Hepatocyte (in vitro differentiated cells): ENCODE measurements at regions not wholly inside any gene's neighbourhood (a gene's known extent, or its start where the extent isn't known, plus 50 kb on each side); places are given as distances from the start of the nearest gene placed in this dataset.

Experiments
- DNase-seq: peaks from one replicate; pipeline ENCODE4 v3.0.0-alpha.2; 2016; ENCODE audit warnings: low spot score
- H2AFZ ChIP-seq: fragments of 200-600 bp; sonication (generic); 2 replicates; pipeline ENCODE4 v1.6.0; 2016; ENCODE audit warnings: antibody characterized with exemption, mild to moderate bottlenecking
- H3K27ac ChIP-seq: fragments of 200-600 bp; sonication (generic); 2 replicates; pipeline ENCODE4 v1.5.1; 2016; ENCODE audit warnings: mild to moderate bottlenecking
- H3K27me3 ChIP-seq: fragments of 200-600 bp; sonication (generic); 2 replicates; pipeline ENCODE4 v1.6.1; 2016
- H3K36me3 ChIP-seq: fragments of 200-600 bp; sonication (generic); replicated peaks from 2 replicates; pipeline ENCODE4 v1.5.1; 2016; ENCODE audit warnings: low read depth; ENCODE audit not compliant: insufficient read depth
- H3K4me1 ChIP-seq: fragments of 200-600 bp; sonication (generic); 2 replicates; pipeline ENCODE4 v1.5.1; 2016; ENCODE audit warnings: mild to moderate bottlenecking, moderate library complexity; ENCODE audit not compliant: insufficient read depth
- H3K4me2 ChIP-seq: fragments of 200-600 bp; sonication (generic); 2 replicates; pipeline ENCODE4 v1.6.0; 2016
- H3K4me3 ChIP-seq: fragments of 200-600 bp; sonication (generic); 2 replicates; pipeline ENCODE4 v1.5.1; 2016; ENCODE audit warnings: mild to moderate bottlenecking
- H3K79me2 ChIP-seq: fragments of 200-600 bp; sonication (generic); 2 replicates; pipeline ENCODE4 v1.6.0; 2017; ENCODE audit warnings: mild to moderate bottlenecking
- H3K9me2 ChIP-seq: fragments of 200-600 bp; sonication (generic); replicated peaks from 2 replicates; pipeline ENCODE4 v1.6.0; 2017; ENCODE audit warnings: mild to moderate bottlenecking; ENCODE audit not compliant: insufficient read depth
- H3K9me3 ChIP-seq: fragments of 200-600 bp; sonication (generic); 2 replicates; pipeline ENCODE4 v1.5.1; 2016; ENCODE audit warnings: low read depth, mild to moderate bottlenecking
- H4K20me1 ChIP-seq: fragments of 200-600 bp; sonication (generic); 2 replicates; pipeline ENCODE4 v1.6.0; 2016; ENCODE audit warnings: mild to moderate bottlenecking; ENCODE audit not compliant: insufficient read depth, poor library complexity, severe bottlenecking
- EZH2 ChIP-seq: fragments of 200-600 bp; sonication (generic); IDR thresholded peaks from 2 replicates; pipeline ENCODE4 v1.6.1; 2016; ENCODE audit warnings: antibody characterized with exemption, mild to moderate bottlenecking, borderline replicate concordance
- EZH2phosphoT487 ChIP-seq: fragments of 200-600 bp; sonication (generic); IDR thresholded peaks from one replicate; pipeline ENCODE4 v1.6.1; 2018; ENCODE audit warnings: antibody characterized with exemption, mild to moderate bottlenecking, low read depth, moderate library complexity; ENCODE audit not compliant: unreplicated experiment, severe bottlenecking
- WGBS: methylation state at CpG from one replicate; pipeline ENCODE4 v1.1.6; 2016; ENCODE audit warnings: low lambda C conversion rate; ENCODE audit errors: missing lambda C conversion rate; 5-methylcytosine and 5-hydroxymethylcytosine counted together
- TF ChIP-seq, protein P1 (sequence below): fragments of 200-600 bp; sonication (generic); IDR thresholded peaks from 2 replicates; pipeline ENCODE4 v1.5.1; 2016; ENCODE audit warnings: antibody characterized with exemption, mild to moderate bottlenecking; ENCODE audit not compliant: poor library complexity

DNA sequence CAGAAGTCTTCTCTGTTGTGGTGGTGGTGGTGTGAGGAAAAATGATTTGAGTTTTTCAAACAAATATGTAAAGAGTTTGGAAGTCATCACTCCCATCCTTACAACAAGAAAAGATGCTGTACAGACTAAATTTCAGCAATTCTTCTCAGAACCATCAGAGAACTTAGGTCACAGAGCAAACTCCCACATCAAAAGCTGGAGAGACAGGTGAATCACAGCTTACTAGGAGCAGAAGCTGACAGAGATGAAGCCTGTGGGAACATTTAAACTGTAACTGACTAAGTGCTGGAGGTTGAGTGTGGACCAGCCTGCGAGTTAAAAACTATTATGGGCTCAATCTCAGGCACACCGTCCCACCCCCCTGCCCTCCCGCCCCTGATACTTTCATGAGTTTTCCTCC lies 97.3 kb downstream of the AKR1D1 start:
- TF ChIP-seq, protein P1, sequence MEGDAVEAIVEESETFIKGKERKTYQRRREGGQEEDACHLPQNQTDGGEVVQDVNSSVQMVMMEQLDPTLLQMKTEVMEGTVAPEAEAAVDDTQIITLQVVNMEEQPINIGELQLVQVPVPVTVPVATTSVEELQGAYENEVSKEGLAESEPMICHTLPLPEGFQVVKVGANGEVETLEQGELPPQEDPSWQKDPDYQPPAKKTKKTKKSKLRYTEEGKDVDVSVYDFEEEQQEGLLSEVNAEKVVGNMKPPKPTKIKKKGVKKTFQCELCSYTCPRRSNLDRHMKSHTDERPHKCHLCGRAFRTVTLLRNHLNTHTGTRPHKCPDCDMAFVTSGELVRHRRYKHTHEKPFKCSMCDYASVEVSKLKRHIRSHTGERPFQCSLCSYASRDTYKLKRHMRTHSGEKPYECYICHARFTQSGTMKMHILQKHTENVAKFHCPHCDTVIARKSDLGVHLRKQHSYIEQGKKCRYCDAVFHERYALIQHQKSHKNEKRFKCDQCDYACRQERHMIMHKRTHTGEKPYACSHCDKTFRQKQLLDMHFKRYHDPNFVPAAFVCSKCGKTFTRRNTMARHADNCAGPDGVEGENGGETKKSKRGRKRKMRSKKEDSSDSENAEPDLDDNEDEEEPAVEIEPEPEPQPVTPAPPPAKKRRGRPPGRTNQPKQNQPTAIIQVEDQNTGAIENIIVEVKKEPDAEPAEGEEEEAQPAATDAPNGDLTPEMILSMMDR = no peak
- no peak for TF ChIP-seq EZH2
- TF ChIP-seq EZH2phosphoT487 = no peak

GRCh38 chr7:138176060-138176459 lies 99.8 kb downstream of the AKR1D1 start:
- Histone ChIP-seq H2AFZ (no peak overlapping the region), H3K36me3 (no peaks in the 10 kb centered on the region), H3K79me2 (no peaks in the 10 kb centered on the region), H4K20me1 (no peaks in the 10 kb centered on the region), H3K4me2 (no peak overlapping the region), H3K9me3 (no peaks in the 10 kb centered on the region), H3K9me2 (no peaks in the 10 kb centered on the region), H3K4me3 (no peak overlapping the region), H3K27me3 (no peaks in the 10 kb centered on the region), H3K4me1 (no peaks in the 10 kb centered on the region), H3K27ac (no peak overlapping the region)
- no peak for DNase-seq
- no peak for TF ChIP-seq EZH2phosphoT487
- TF ChIP-seq EZH2 = no peak
- TF ChIP-seq, protein P1 = no peak
- 95% methylated on average over 5 of the region's 5 CpGs for WGBS

More for the DNA sequence above, 97.3 kb downstream of the AKR1D1 start:
- Histone ChIP-seq H3K9me3 (no peaks in the 10 kb centered on the region), H3K36me3 (no peaks in the 10 kb centered on the region), H4K20me1 (no peaks in the 10 kb centered on the region), H3K4me3 (no peak overlapping the region), H3K9me2 (no peaks in the 10 kb centered on the region), H3K79me2 (no peaks in the 10 kb centered on the region), H2AFZ (no peak overlapping the region), H3K4me1 (peaks cover 9% of the 10 kb centered on the region), H3K4me2 (no peak overlapping the region), H3K27ac (no peak overlapping the region), H3K27me3 (no peaks in the 10 kb centered on the region)
- DNase-seq = no peak
- 90% methylated on average over 3 of the region's 3 CpGs for WGBS

DNA sequence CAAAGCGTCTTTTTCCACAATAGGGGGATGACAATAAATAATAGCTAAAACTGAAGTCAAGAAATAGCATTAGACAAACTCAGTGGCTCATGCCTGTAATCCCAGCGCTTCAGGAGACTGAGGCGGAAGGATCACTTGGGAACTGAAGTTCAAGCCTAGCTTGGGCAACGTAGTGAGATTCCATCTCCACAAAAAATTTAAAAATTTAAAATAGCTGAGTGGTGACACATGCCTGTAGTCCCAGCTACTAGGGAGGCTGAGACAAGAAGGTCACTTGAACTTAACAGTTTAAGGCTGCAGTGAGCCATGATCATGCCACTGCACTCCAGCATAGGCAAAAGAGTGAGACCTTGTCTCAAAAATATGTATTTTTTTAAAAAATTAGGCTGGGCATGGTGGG lies 107.9 kb downstream of the AKR1D1 start:
- no peak overlapping the region for H3K4me2 ChIP-seq
- no peaks in the 10 kb centered on the region for H3K27me3 ChIP-seq
- H4K20me1 ChIP-seq = no peaks in the 10 kb centered on the region
- no peaks in the 10 kb centered on the region for H3K9me3 ChIP-seq
- no peak for DNase-seq
- H3K4me3 ChIP-seq = no peak overlapping the region
- no peak overlapping the region for H2AFZ ChIP-seq
- no peaks in the 10 kb centered on the region for H3K4me1 ChIP-seq
- no peaks in the 10 kb centered on the region for H3K9me2 ChIP-seq
- WGBS = 96% methylated on average over 4 of the region's 4 CpGs
- TF ChIP-seq, protein P1 = no peak
- TF ChIP-seq EZH2phosphoT487 = no peak
- TF ChIP-seq EZH2 = no peak
- H3K36me3 ChIP-seq = no peaks in the 10 kb centered on the region
- no peaks in the 10 kb centered on the region for H3K79me2 ChIP-seq
- no peak overlapping the region for H3K27ac ChIP-seq
